KMS-11 (cell line): ENCODE measurements at regions not wholly inside any gene's neighbourhood (a gene's known extent, or its start where the extent isn't known, plus 50 kb on each side); places are given as distances from the start of the nearest gene placed in this dataset.

Experiments
- H2AFZ ChIP-seq: fragments of 200-600 bp; sonication (generic); 2 replicates; pipeline ENCODE4 v1.6.1; 2016; ENCODE audit warnings: antibody characterized with exemption, mixed run types, low read depth
- H3K27ac ChIP-seq: fragments of 200-600 bp; sonication (generic); 2 replicates; pipeline ENCODE4 v1.6.1; 2016; ENCODE audit warnings: mild to moderate bottlenecking, mixed run types
- H3K27me3 ChIP-seq: fragments of 200-600 bp; sonication (generic); 2 replicates; pipeline ENCODE4 v1.6.1; 2017; ENCODE audit warnings: mild to moderate bottlenecking, low read depth, mixed run types, moderate library complexity; ENCODE audit not compliant: insufficient read depth
- H3K36me3 ChIP-seq: fragments of 200-600 bp; sonication (generic); 2 replicates; pipeline ENCODE4 v1.6.1; 2017; ENCODE audit warnings: mild to moderate bottlenecking, mixed run types; ENCODE audit not compliant: insufficient read depth
- H3K4me1 ChIP-seq: fragments of 200-600 bp; sonication (generic); 2 replicates; pipeline ENCODE4 v1.6.1; 2016; ENCODE audit warnings: mild to moderate bottlenecking, low read depth, mixed run types; ENCODE audit not compliant: poor library complexity, severe bottlenecking
- H3K4me2 ChIP-seq: fragments of 200-600 bp; sonication (generic); 2 replicates; pipeline ENCODE4 v1.7.0; 2016; ENCODE audit warnings: mild to moderate bottlenecking, mixed run types
- H3K4me3 ChIP-seq: fragments of 200-600 bp; sonication (generic); IDR thresholded peaks from 2 replicates; pipeline ENCODE4 v1.6.1; 2017; ENCODE audit warnings: low read depth, low read length, mixed read lengths; ENCODE audit not compliant: insufficient read depth
- H3K79me2 ChIP-seq: fragments of 200-600 bp; sonication (generic); 2 replicates; pipeline ENCODE4 v1.6.1; 2016; ENCODE audit warnings: low read depth, mixed run types; ENCODE audit not compliant: insufficient read depth
- H3K9ac ChIP-seq: fragments of 200-600 bp; sonication (generic); 2 replicates; pipeline ENCODE4 v1.6.1; 2016; ENCODE audit warnings: mild to moderate bottlenecking, mixed run types
- H4K20me1 ChIP-seq: fragments of 200-600 bp; sonication (generic); 2 replicates; pipeline ENCODE4 v1.6.1; 2016; ENCODE audit warnings: mild to moderate bottlenecking, mixed run types; ENCODE audit not compliant: insufficient read depth
- CTCF ChIP-seq: fragments of 200-600 bp; sonication (generic); conservative IDR thresholded peaks from 2 replicates; pipeline ENCODE4 v1.6.1; 2017; ENCODE audit warnings: low read depth, mild to moderate bottlenecking, antibody characterized with exemption, low read length, moderate library complexity, mixed read lengths

GRCh38 chr16:64705443-64705842 is 416.4 kb downstream of the CDH11 start:
- no peak overlapping the region for H3K4me2 ChIP-seq
- H3K27ac ChIP-seq, result no peak overlapping the region

GRCh38 chr16:64704386-64704785 is 417.5 kb downstream of the CDH11 start:
- Histone ChIP-seq H3K36me3 (no peaks in the 10 kb centered on the region), H3K79me2 (no peaks in the 10 kb centered on the region), H4K20me1 (no peaks in the 10 kb centered on the region), H2AFZ (no peak overlapping the region), H3K4me2 (no peak overlapping the region), H3K27ac (no peak overlapping the region), H3K27me3 (no peaks in the 10 kb centered on the region), H3K4me1 (peaks cover 12% of the 10 kb centered on the region), H3K4me3 (no peak overlapping the region), H3K9ac (no peak overlapping the region)
- no peak for TF ChIP-seq CTCF

More at GRCh38 chr16:64705443-64705842, 416.4 kb downstream of the CDH11 start:
- no peak for TF ChIP-seq CTCF
- H3K27me3 ChIP-seq, result no peaks in the 10 kb centered on the region
- no peaks in the 10 kb centered on the region for H4K20me1 ChIP-seq
- H2AFZ ChIP-seq, result no peak overlapping the region
- H3K9ac ChIP-seq, result no peak overlapping the region
- no peak overlapping the region for H3K4me3 ChIP-seq
- no peaks in the 10 kb centered on the region for H3K79me2 ChIP-seq
- peaks cover 12% of the 10 kb centered on the region for H3K4me1 ChIP-seq
- no peaks in the 10 kb centered on the region for H3K36me3 ChIP-seq

- TF ChIP-seq CTCF, result no peak
Observed at GRCh38 chr16:64702415-64702814, 419.4 kb downstream of the CDH11 start.

GRCh38 chr16:64700628-64701027 is 421.2 kb downstream of the CDH11 start:
- no peak overlapping the region for H2AFZ ChIP-seq
- no peaks in the 10 kb centered on the region for H3K36me3 ChIP-seq

More at GRCh38 chr16:64702415-64702814, 419.4 kb downstream of the CDH11 start:
- no peak overlapping the region for H3K9ac ChIP-seq
- H3K79me2 ChIP-seq, result no peaks in the 10 kb centered on the region
- no peak overlapping the region for H2AFZ ChIP-seq
- H4K20me1 ChIP-seq, result no peaks in the 10 kb centered on the region
- no peak overlapping the region for H3K4me3 ChIP-seq
- H3K36me3 ChIP-seq, result no peaks in the 10 kb centered on the region
- peaks cover 12% of the 10 kb centered on the region for H3K4me1 ChIP-seq
- H3K27ac ChIP-seq, result no peak overlapping the region
- no peaks in the 10 kb centered on the region for H3K27me3 ChIP-seq
- no peak overlapping the region for H3K4me2 ChIP-seq

More at GRCh38 chr16:64700628-64701027, 421.2 kb downstream of the CDH11 start:
- no peak overlapping the region for H3K4me3 ChIP-seq
- no peaks in the 10 kb centered on the region for H4K20me1 ChIP-seq
- H3K4me1 ChIP-seq, result peaks cover 12% of the 10 kb centered on the region
- no peak overlapping the region for H3K27ac ChIP-seq
- H3K4me2 ChIP-seq, result no peak overlapping the region
- H3K79me2 ChIP-seq, result no peaks in the 10 kb centered on the region
- no peaks in the 10 kb centered on the region for H3K27me3 ChIP-seq
- TF ChIP-seq CTCF, result no peak
- no peak overlapping the region for H3K9ac ChIP-seq
